Sigmoid colon (tissue), 6 donors: ENCODE measurements at regions not wholly inside any gene's neighbourhood (a gene's known extent, or its start where the extent isn't known, plus 50 kb on each side); places are given as distances from the start of the nearest gene placed in this dataset.
A peak's percentile ranks its signal among the peaks of the same experiment; 100 is the strongest.

ENCODE experiments used
- DNase-seq: peaks from one replicate; pipeline ENCODE4 v3.0.0-alpha.2; 2019
- H3K27ac ChIP-seq, 4 donors: fragments of 200-600 bp; sonication (generic); one replicate each; pipeline ENCODE4 v1.5.1; 2016 to 2019; ENCODE audit warnings: mild to moderate bottlenecking in 1 of 4
- H3K27me3 ChIP-seq, 3 donors: fragments of 200-600 bp; sonication (generic); one replicate each; pipeline ENCODE4 v1.5.1; 2019; ENCODE audit warnings: mild to moderate bottlenecking in 1 of 3
- H3K36me3 ChIP-seq, 4 donors: fragments of 200-600 bp; sonication (generic); one replicate each; pipeline ENCODE4 v1.5.1; 2016 to 2019
- H3K4me1 ChIP-seq, 4 donors: fragments of 200-600 bp; sonication (generic); one replicate each; pipeline ENCODE4 v1.5.1; 2017 to 2019
- H3K4me3 ChIP-seq, 4 donors: fragments of 200-600 bp; sonication (generic); one replicate each; pipeline ENCODE4 v1.5.1; 2017 to 2019; ENCODE audit warnings: mild to moderate bottlenecking in 2 of 4, moderate library complexity in 1 of 4
- H3K9me3 ChIP-seq, 4 donors: fragments of 200-600 bp in 3 of 4; sonication (generic) in 3 of 4; one replicate each; pipeline versions ENCODE4 v1.5.1 to v1.6.1; 2013 to 2019
- EP300 ChIP-seq, 4 donors: sonication (generic); formaldehyde crosslinking; IDR thresholded peaks; one replicate each; pipeline ENCODE4 v1.6.1; 2017; ENCODE audit warnings: antibody characterized with exemption in 4 of 4
- POLR2A ChIP-seq, 2 donors: fragments of 450-650 bp; IDR thresholded peaks; one replicate each; pipeline ENCODE4 v1.6.1; 2016; ENCODE audit warnings: antibody characterized with exemption in 2 of 2, mild to moderate bottlenecking in 2 of 2, moderate library complexity in 2 of 2
- POLR2AphosphoS5 ChIP-seq, 4 donors: sonication (generic); formaldehyde crosslinking; IDR thresholded peaks; one replicate each; pipeline ENCODE4 v1.6.1; 2017; ENCODE audit warnings: antibody characterized with exemption in 4 of 4
- WGBS, 2 donors: extraction: QIAGEN DNeasy Blood & Tissue Kit; methylation state at CpG; one replicate each; pipeline ENCODE4 v1.1.7; 2013; 5-methylcytosine and 5-hydroxymethylcytosine counted together
- intact Hi-C: fragments of 100-400 bp; cut with DNase I; formaldehyde crosslinking; loops from one replicate; pipeline ENCODE4 v1.15.1; 2023
- TF ChIP-seq, protein P1 (sequence below), 4 experiments: fragments of 450-650 bp in 3 of 4; fragments of 200-600 bp in 1 of 4; IDR thresholded peaks; one replicate each; pipeline ENCODE4 v1.5.1; 2016 to 2019; ENCODE audit warnings: antibody characterized with exemption in 4 of 4, mild to moderate bottlenecking in 3 of 4, moderate library complexity in 2 of 4
- donor health status: healthy with polysubstance abuse.
- donor health status: healthy.

- Histone ChIP-seq H3K27ac (no peak overlapping the region), H3K4me3 (no peak overlapping the region), H3K36me3 (no peaks in the 10 kb centered on the region), H3K9me3 (no peaks in the 10 kb centered on the region), H3K27me3 (no peaks in the 10 kb centered on the region), H3K4me1 (no peaks in the 10 kb centered on the region)
- WGBS, 2 donors: 75 to 79% methylated on average over 2 of the region's 2 CpGs
- no peak for DNase-seq
- intact Hi-C loops: no loop called here
- TF ChIP-seq POLR2A (IDR thresholded peaks at IDR 0.05): no peak
- no peak for TF ChIP-seq EP300 (IDR thresholded peaks at IDR 0.05)
- TF ChIP-seq POLR2AphosphoS5 (IDR thresholded peaks at IDR 0.05): no peak
- TF ChIP-seq, protein P1, sequence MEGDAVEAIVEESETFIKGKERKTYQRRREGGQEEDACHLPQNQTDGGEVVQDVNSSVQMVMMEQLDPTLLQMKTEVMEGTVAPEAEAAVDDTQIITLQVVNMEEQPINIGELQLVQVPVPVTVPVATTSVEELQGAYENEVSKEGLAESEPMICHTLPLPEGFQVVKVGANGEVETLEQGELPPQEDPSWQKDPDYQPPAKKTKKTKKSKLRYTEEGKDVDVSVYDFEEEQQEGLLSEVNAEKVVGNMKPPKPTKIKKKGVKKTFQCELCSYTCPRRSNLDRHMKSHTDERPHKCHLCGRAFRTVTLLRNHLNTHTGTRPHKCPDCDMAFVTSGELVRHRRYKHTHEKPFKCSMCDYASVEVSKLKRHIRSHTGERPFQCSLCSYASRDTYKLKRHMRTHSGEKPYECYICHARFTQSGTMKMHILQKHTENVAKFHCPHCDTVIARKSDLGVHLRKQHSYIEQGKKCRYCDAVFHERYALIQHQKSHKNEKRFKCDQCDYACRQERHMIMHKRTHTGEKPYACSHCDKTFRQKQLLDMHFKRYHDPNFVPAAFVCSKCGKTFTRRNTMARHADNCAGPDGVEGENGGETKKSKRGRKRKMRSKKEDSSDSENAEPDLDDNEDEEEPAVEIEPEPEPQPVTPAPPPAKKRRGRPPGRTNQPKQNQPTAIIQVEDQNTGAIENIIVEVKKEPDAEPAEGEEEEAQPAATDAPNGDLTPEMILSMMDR (IDR thresholded peaks at IDR 0.05): no peak
Observed at GRCh38 chr5:57659886-57660285, 177.3 kb upstream of the ACTBL2 start.

GRCh38 chr5:57658018-57658417 lies 175.4 kb upstream of the ACTBL2 start:
- Histone ChIP-seq H3K4me3 (no peak overlapping the region), H3K9me3 (no peaks in the 10 kb centered on the region), H3K27ac (no peak overlapping the region), H3K27me3 (no peaks in the 10 kb centered on the region), H3K36me3 (no peaks in the 10 kb centered on the region), H3K4me1 (peaks cover 0 to 10% (median 8%) of the 10 kb centered on the region in 4 donors)
- WGBS, 2 donors: 83 to 94% methylated on average over 1 of the region's 1 CpG
- DNase-seq: no peak
- TF ChIP-seq POLR2AphosphoS5 (IDR thresholded peaks at IDR 0.05): no peak
- no peak for TF ChIP-seq EP300 (IDR thresholded peaks at IDR 0.05)
- TF ChIP-seq, protein P1 (IDR thresholded peaks at IDR 0.05): no peak
- no peak for TF ChIP-seq POLR2A (IDR thresholded peaks at IDR 0.05)
- intact Hi-C loops: no loop called here

DNA sequence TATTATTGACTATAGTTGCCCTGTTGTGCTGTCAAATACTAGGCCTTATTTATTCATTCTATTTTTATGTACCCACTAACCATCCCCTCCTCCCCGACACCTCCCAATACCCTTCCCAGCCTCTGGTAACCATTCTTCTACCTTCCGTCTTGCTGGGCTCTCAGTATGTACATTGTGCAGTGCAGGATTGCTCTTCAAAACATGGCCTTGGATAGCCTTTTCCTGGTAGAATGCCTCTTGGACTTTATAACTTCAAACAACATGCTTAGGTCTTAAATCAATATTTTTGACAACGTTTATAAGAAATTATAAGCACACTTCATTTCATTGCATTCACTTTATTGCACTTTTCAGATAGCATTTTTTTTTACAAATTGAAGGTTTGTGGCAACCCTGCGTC lies 172.6 kb upstream of the ACTBL2 start:
- no peaks in the 10 kb centered on the region for H3K9me3 ChIP-seq
- intact Hi-C loops: no loop called here
- peaks cover 0 to 10% (median 8%) of the 10 kb centered on the region in 4 donors for H3K4me1 ChIP-seq
- WGBS, 2 donors: 63 to 74% methylated on average over 4 of the region's 4 CpGs
- DNase-seq: no peak
- TF ChIP-seq EP300 (IDR thresholded peaks at IDR 0.05) (no peak), POLR2AphosphoS5 (IDR thresholded peaks at IDR 0.05) (no peak), POLR2A (IDR thresholded peaks at IDR 0.05) (no peak)
- TF ChIP-seq, protein P1 (IDR thresholded peaks at IDR 0.05): no peak
- H3K36me3 ChIP-seq: no peaks in the 10 kb centered on the region
- no peak overlapping the region for H3K4me3 ChIP-seq
- no peak overlapping the region for H3K27ac ChIP-seq
- no peaks in the 10 kb centered on the region for H3K27me3 ChIP-seq

DNA sequence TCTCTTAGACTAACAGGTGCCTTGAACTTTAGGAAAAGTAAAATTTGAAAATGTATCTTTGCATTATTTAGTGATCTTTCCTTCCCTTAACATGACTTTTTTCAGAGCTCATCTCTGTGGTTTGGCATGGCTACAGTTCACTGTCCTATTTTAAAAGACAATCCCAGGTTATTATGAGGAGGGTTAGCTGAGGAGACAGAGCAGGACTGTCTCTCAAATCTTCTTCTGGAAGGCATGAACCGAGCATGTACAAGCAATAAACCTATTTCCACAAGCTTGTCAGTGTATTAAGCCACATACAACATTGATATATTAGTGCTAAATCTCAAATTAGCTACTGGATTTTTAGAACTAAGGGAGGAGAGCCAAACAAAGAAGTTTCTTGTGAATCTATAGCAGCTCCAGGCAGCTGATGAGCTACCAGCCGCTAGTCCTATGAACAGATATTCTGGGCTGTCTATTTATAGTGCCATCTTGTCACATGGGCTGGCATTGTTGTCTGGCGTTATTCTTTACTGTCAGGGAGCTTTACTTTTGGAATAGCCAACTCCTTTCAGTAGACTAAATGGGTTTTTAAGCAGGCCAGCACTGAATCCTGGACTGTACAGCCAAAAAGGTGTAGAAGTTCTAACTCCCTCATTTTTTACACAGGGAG lies 171.2 kb upstream of the ACTBL2 start:
- no peak for TF ChIP-seq POLR2AphosphoS5 (IDR thresholded peaks at IDR 0.05)
- TF ChIP-seq POLR2A (IDR thresholded peaks at IDR 0.05): no peak
- TF ChIP-seq, protein P1 (IDR thresholded peaks at IDR 0.05): no peak
- no peak for TF ChIP-seq EP300 (IDR thresholded peaks at IDR 0.05)
- 66 to 80% methylated on average over 3 of the region's 3 CpGs for WGBS, 2 donors
- Histone ChIP-seq H3K36me3 (no peaks in the 10 kb centered on the region), H3K9me3 (no peaks in the 10 kb centered on the region), H3K4me3 (no peak overlapping the region), H3K27ac (peak overlapping the region in 1 of 4 donors; percentile 35), H3K4me1 (peaks cover 0 to 10% (median 8%) of the 10 kb centered on the region in 4 donors), H3K27me3 (no peaks in the 10 kb centered on the region)
- intact Hi-C loops: no loop called here
- no peak for DNase-seq

DNA sequence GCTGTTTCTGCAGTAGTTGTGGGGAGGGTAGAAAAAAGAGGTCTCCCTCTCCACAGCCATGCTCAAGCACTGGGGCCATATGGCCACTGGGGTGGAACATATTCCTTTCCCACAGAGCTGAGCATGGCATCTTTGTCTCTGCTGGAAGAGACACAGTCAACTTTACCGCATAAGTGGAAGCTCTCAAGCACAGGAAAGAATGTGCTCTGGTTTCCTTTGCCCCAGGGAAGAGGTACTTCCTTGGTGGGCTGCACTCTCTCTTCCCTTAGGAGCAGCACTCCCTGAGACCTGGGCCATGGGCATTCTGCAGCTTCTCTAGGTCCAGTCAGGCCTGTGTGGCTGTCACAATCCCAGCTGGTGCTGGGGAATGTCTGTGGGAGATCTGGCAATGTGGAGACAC lies 168.5 kb upstream of the ACTBL2 start:
- intact Hi-C loops: no loop called here
- DNase-seq: no peak
- Histone ChIP-seq H3K36me3 (no peaks in the 10 kb centered on the region), H3K9me3 (no peaks in the 10 kb centered on the region), H3K4me3 (no peak overlapping the region), H3K27ac (no peak overlapping the region), H3K27me3 (no peaks in the 10 kb centered on the region), H3K4me1 (peaks cover 0 to 10% (median 8%) of the 10 kb centered on the region in 4 donors)
- 95 to 96% methylated on average over 1 of the region's 1 CpG for WGBS, 2 donors
- TF ChIP-seq POLR2A (IDR thresholded peaks at IDR 0.05) (no peak), EP300 (IDR thresholded peaks at IDR 0.05) (no peak), POLR2AphosphoS5 (IDR thresholded peaks at IDR 0.05) (no peak)
- TF ChIP-seq, protein P1 (IDR thresholded peaks at IDR 0.05): no peak
